ENCODE measurements at regions not wholly inside any gene's neighbourhood (a gene's known extent, or its start where the extent isn't known, plus 50 kb on each side); places are given as distances from the start of the nearest gene placed in this dataset.
"Not testable (repeated sequence)": the region's sequence is repeated elsewhere in the genome, so short reads cannot be mapped to it uniquely, and the experiment has no call there.

- peaks cover 4% of the 10 kb centered on the region for H3K27me3 Mint-ChIP-seq (ENCODE audit: low read depth)
- H3K36me3 Mint-ChIP-seq (ENCODE audit: low read depth): no peaks in the 10 kb centered on the region
- no peaks in the 10 kb centered on the region for H3K4me1 Mint-ChIP-seq (ENCODE audit: low read depth)
- DNase-seq (ENCODE audit: low spot score): no peak
- H3K4me3 Mint-ChIP-seq (ENCODE audit: unreplicated experiment): no peak overlapping the region
- H3K27ac Mint-ChIP-seq (ENCODE audit: unreplicated experiment): no peak overlapping the region
- no peak for TF ChIP-seq CTCF (IDR thresholded peaks at IDR 0.05)
- peaks cover 15% of the 10 kb centered on the region for H3K9me3 Mint-ChIP-seq (ENCODE audit: low read depth)
Observed at GRCh38 chr5:51227963-51228470, 155.2 kb upstream of the ISL1 start.

GRCh38 chr5:51230336-51230735, 152.9 kb upstream of the ISL1 start:
- peaks cover 4% of the 10 kb centered on the region for H3K27me3 Mint-ChIP-seq (ENCODE audit: low read depth)
- no peaks in the 10 kb centered on the region for H3K4me1 Mint-ChIP-seq (ENCODE audit: low read depth)
- no peaks in the 10 kb centered on the region for H3K36me3 Mint-ChIP-seq (ENCODE audit: low read depth)
- TF ChIP-seq CTCF (IDR thresholded peaks at IDR 0.05): no peak
- no peak for DNase-seq (ENCODE audit: low spot score)
- peaks cover 15% of the 10 kb centered on the region for H3K9me3 Mint-ChIP-seq (ENCODE audit: low read depth)
- no peak overlapping the region for H3K27ac Mint-ChIP-seq (ENCODE audit: unreplicated experiment)
- no peak overlapping the region for H3K4me3 Mint-ChIP-seq (ENCODE audit: unreplicated experiment)

- no peak overlapping the region for H3K27ac Mint-ChIP-seq (ENCODE audit: unreplicated experiment)
- no peak for TF ChIP-seq CTCF (IDR thresholded peaks at IDR 0.05)
Observed at GRCh38 chr5:51242456-51242855, 140.8 kb upstream of the ISL1 start.

GRCh38 chr5:51250957-51251356, 132.3 kb upstream of the ISL1 start:
- H3K36me3 Mint-ChIP-seq (ENCODE audit: low read depth); H3K4me3 Mint-ChIP-seq (ENCODE audit: unreplicated experiment); H3K27me3 Mint-ChIP-seq (ENCODE audit: low read depth); DNase-seq (ENCODE audit: low spot score); H3K27ac Mint-ChIP-seq (ENCODE audit: unreplicated experiment); H3K9me3 Mint-ChIP-seq (ENCODE audit: low read depth); H3K4me1 Mint-ChIP-seq (ENCODE audit: low read depth): not testable (repeated sequence)

More at GRCh38 chr5:51242456-51242855, 140.8 kb upstream of the ISL1 start:
- Mint-ChIP-seq H3K4me3 (ENCODE audit: unreplicated experiment) (no peak overlapping the region), H3K36me3 (ENCODE audit: low read depth) (no peaks in the 10 kb centered on the region), H3K9me3 (ENCODE audit: low read depth) (no peaks in the 10 kb centered on the region), H3K4me1 (ENCODE audit: low read depth) (no peaks in the 10 kb centered on the region), H3K27me3 (ENCODE audit: low read depth) (no peaks in the 10 kb centered on the region)
- no peak for DNase-seq (ENCODE audit: low spot score)

- no peak for DNase-seq (ENCODE audit: low spot score)
- no peaks in the 10 kb centered on the region for H3K36me3 Mint-ChIP-seq (ENCODE audit: low read depth)
- peaks cover 2% of the 10 kb centered on the region for H3K27me3 Mint-ChIP-seq (ENCODE audit: low read depth)
- no peak overlapping the region for H3K27ac Mint-ChIP-seq (ENCODE audit: unreplicated experiment)
- TF ChIP-seq CTCF (IDR thresholded peaks at IDR 0.05): no peak
- H3K9me3 Mint-ChIP-seq (ENCODE audit: low read depth): peaks cover 5% of the 10 kb centered on the region
- no peaks in the 10 kb centered on the region for H3K4me1 Mint-ChIP-seq (ENCODE audit: low read depth)
- H3K4me3 Mint-ChIP-seq (ENCODE audit: unreplicated experiment): no peak overlapping the region
Observed at GRCh38 chr5:51271261-51271660, 112.0 kb upstream of the ISL1 start.

GRCh38 chr5:51273021-51273420, 110.2 kb upstream of the ISL1 start:
- Mint-ChIP-seq H3K4me3 (ENCODE audit: unreplicated experiment) (no peak overlapping the region), H3K27me3 (ENCODE audit: low read depth) (peaks cover 2% of the 10 kb centered on the region), H3K27ac (ENCODE audit: unreplicated experiment) (no peak overlapping the region), H3K9me3 (ENCODE audit: low read depth) (peaks cover 5% of the 10 kb centered on the region), H3K4me1 (ENCODE audit: low read depth) (no peaks in the 10 kb centered on the region), H3K36me3 (ENCODE audit: low read depth) (no peaks in the 10 kb centered on the region)
- DNase-seq (ENCODE audit: low spot score): no peak
- no peak for TF ChIP-seq CTCF (IDR thresholded peaks at IDR 0.05)
